LNCAP (cell line): ENCODE measurements at regions not wholly inside any gene's neighbourhood (a gene's known extent, or its start where the extent isn't known, plus 50 kb on each side); places are given as distances from the start of the nearest gene placed in this dataset.
A peak's percentile ranks its signal among the peaks of the same experiment; 100 is the strongest.

Experiments
- TF ChIP-seq, protein P1 (sequence below): fragments of 450-650 bp; IDR thresholded peaks from 2 replicates; pipeline ENCODE4 v1.5.1; 2017; ENCODE audit warnings: mild to moderate bottlenecking

DNA sequence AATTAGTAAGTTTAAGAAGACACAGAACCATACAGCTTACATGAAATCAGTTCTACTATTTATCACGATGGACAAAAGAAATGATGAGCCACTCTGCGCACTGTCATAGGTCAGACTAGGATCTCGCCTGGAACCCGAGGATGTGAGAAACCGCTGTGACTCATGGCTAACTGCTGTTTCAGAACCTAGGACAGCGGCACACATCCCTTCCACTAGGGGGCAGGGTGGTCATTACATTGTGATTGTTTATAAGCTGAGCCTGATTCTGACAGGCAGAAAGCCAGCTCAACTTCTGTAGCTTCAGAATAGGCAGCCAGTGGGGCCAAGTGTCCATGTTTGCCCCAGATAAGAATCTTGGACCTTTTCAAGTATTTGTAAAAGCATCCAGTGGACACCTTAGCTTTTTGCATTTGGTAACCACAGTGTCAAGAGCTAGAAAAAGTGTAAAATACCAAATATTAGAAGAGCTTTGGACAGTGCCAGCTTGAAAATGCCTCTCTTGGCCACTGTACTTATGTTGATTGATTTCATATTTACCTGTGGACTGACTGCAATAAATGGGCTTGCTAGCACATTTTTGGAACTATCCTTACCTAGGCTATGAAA lies 115.8 kb downstream of the KBTBD8 start:
- TF ChIP-seq, protein P1, sequence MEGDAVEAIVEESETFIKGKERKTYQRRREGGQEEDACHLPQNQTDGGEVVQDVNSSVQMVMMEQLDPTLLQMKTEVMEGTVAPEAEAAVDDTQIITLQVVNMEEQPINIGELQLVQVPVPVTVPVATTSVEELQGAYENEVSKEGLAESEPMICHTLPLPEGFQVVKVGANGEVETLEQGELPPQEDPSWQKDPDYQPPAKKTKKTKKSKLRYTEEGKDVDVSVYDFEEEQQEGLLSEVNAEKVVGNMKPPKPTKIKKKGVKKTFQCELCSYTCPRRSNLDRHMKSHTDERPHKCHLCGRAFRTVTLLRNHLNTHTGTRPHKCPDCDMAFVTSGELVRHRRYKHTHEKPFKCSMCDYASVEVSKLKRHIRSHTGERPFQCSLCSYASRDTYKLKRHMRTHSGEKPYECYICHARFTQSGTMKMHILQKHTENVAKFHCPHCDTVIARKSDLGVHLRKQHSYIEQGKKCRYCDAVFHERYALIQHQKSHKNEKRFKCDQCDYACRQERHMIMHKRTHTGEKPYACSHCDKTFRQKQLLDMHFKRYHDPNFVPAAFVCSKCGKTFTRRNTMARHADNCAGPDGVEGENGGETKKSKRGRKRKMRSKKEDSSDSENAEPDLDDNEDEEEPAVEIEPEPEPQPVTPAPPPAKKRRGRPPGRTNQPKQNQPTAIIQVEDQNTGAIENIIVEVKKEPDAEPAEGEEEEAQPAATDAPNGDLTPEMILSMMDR, result peak; percentile 88

DNA sequence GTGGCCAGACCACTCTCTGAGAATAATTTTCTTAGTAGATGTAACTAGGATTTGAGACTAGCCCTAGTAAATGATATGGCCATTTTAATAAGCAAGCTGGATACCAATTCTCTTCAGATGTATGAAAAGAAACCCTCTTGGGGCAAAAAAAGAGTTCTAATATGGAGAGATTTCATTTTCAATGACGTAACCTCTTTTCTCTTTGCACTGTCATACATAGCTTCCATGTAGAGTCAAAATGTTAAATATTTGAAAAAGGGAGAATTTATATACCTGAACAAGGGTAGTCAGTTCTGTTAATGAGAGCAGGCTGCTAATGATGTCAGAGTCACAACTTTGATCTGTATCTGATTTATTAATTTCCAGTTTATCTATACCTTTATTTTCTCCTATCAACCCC lies 120.0 kb downstream of the KBTBD8 start:
- TF ChIP-seq, protein P1, result no peak

DNA sequence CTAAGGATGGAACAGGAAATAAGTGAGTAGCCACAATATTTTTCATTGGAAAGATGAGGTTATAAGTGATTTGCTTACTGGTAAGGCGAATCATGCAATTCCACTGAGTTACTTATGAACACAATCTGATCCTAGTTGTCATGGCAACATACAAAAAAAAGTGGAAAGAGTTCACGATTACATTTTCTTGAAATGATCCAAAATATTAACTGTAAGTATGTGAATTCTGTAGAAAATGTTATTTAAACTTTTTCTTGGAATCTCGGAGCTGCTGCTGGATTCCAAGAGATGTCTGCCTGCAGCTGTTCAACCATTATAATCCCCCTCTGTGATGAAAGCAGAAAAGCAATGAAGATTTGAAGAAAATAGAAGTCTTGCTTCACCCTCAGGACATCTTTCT lies 120.5 kb downstream of the KBTBD8 start:
- TF ChIP-seq, protein P1, result no peak

DNA sequence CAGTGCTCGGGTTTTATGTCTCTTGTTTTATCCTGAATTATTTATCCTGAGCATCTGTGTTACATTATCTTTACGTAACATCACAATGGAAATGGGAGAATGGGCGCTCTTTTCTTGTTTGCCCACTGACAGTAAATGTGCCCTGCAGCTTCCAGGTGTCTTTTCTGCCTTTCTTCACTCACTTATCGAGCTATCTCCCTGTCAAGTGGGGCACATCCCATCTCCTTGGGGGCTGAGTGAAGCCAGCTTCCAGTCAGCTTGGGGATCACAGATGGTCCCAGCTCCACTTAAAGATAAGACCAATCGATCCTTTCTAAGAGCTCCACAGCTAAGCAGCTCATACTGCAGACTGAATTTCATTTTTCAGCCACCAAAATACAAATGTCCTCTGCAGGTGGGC lies 125.8 kb downstream of the KBTBD8 start:
- TF ChIP-seq, protein P1, result no peak

DNA sequence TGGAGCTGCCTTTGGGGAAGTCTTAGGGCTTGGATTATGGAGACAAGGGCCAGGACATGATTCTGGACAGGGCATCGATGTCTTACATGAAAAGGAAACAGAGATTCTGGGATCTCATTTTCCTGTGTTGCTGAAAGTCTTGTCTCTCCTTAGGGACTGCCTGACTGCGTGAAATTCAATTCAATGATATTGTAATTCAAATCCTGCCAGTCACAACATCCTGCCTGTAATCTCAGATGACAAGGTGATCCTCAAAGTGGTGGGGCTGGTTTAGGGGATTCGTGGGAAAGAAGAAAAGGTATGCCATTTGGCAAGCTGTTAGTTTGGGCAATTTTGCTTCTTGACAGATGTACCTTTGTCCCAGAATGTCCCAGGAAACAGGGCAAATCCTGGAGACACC lies 129.1 kb downstream of the KBTBD8 start:
- TF ChIP-seq, protein P1, result no peak

DNA sequence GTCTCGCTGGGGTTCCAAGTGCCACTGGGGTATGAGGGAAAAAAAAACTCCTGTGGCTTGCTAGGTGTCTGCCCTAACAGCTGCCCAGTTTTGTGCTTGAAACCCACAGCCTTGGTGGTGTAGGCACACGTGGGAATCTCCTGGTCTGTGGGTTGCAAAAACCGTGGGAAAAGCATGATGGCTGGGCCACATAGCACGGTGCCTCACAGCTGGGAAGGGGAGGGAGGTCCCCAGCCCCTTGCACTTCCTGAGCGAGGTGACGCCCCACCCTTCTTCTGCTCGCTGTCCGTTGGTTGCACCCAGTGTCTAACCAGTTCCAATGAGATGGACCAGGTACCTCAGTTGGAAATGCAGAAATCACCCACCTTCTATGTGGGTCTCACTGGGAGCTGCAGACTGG lies 144.3 kb downstream of the KBTBD8 start:
- TF ChIP-seq, protein P1, result no peak

DNA sequence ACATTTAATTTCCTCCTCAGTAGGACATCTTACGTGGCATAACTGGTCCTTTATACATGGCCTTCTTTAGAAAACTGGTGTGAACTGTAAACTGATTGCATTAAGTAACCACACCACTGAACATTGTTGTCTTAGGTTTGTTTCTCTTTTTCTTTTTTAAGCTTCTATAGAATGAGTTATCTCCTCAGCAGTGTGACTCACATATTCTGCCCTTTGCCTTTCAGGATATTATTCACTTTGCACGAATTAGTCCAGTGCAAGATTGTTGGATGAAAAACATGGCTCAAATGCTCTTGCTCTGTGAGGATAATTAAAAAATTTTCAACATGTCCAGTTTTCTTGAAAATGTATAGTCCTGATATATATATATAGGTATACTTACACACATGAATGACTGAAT lies 147.6 kb downstream of the KBTBD8 start:
- TF ChIP-seq, protein P1, result no peak

DNA sequence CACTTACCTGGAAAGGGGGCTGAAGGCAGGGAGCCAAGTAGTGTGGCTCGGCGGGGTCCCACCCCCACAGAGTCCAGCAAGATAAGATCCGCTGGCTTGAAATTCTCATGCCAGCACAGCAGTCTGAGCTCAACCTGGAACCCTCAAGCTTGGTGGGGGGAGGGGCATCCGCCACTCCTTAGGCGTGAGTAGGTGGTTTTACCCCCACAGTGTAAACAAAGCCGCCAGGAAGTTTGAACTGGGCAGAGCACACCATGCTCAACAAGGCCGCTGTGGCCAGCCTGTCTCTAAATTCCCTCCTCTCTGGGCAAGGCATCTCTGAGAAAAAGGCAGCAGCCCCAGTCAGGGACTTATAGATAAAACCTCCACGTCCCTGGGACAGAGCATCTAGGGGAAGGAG lies 156.3 kb downstream of the KBTBD8 start:
- TF ChIP-seq, protein P1, result no peak
